Immature natural killer cell (primary cell): ENCODE measurements at regions not wholly inside any gene's neighbourhood (a gene's known extent, or its start where the extent isn't known, plus 50 kb on each side); places are given as distances from the start of the nearest gene placed in this dataset.

Experiments
- DNase-seq, 3 donors: peaks; one replicate each; pipeline ENCODE4 v3.0.0; 2022; ENCODE audit warnings: mixed read lengths in 1 of 3
- H3K27ac Mint-ChIP-seq, 6 donors: one replicate each; pipeline ENCODE4 v1.8.0; 2020; ENCODE audit warnings: mixed read lengths in 6 of 6, mild to moderate bottlenecking in 5 of 6, inconsistent platforms in 4 of 6, moderate library complexity in 3 of 6
- H3K27me3 Mint-ChIP-seq, 3 donors: one replicate each; pipeline ENCODE4 v1.8.0; 2020 to 2021; ENCODE audit warnings: low read depth in 3 of 3, mild to moderate bottlenecking in 3 of 3, mixed read lengths in 3 of 3, moderate library complexity in 3 of 3, inconsistent platforms in 1 of 3
- H3K36me3 Mint-ChIP-seq, 3 donors: one replicate each; pipeline ENCODE4 v1.8.0; 2020; ENCODE audit warnings: mixed read lengths in 3 of 3, inconsistent platforms in 2 of 3, mild to moderate bottlenecking in 2 of 3
- H3K4me1 Mint-ChIP-seq, 2 donors: one replicate each; pipeline ENCODE4 v1.8.0; 2020; ENCODE audit warnings: inconsistent platforms in 2 of 2, mild to moderate bottlenecking in 2 of 2, mixed read lengths in 2 of 2, moderate library complexity in 1 of 2
- H3K4me3 Mint-ChIP-seq, 5 donors: one replicate each; pipeline ENCODE4 v1.8.0; 2020; ENCODE audit warnings: mild to moderate bottlenecking in 5 of 5, mixed read lengths in 5 of 5, inconsistent platforms in 3 of 5, moderate library complexity in 3 of 5
- H3K9me3 Mint-ChIP-seq, 6 donors: one replicate each; pipeline ENCODE4 v1.8.0; 2020; ENCODE audit warnings: mild to moderate bottlenecking in 6 of 6, mixed read lengths in 6 of 6, inconsistent platforms in 4 of 6, moderate library complexity in 3 of 6

GRCh38 chr1:3981746-3982505 is 81.9 kb upstream of the C1orf174 start:
- no peak overlapping the region for H3K27ac Mint-ChIP-seq
- H3K4me3 Mint-ChIP-seq: no peak overlapping the region

GRCh38 chr1:3983181-3983580 is 83.1 kb upstream of the C1orf174 start:
- Mint-ChIP-seq H3K9me3 (no peaks in the 10 kb centered on the region), H3K27ac (no peak overlapping the region)
- DNase-seq: no peak

More at GRCh38 chr1:3981746-3982505, 81.9 kb upstream of the C1orf174 start:
- Mint-ChIP-seq H3K27me3 (peaks cover 0 to 5% (median 3%) of the 10 kb centered on the region in 3 donors), H3K9me3 (no peaks in the 10 kb centered on the region), H3K36me3 (no peaks in the 10 kb centered on the region), H3K4me1 (no peaks in the 10 kb centered on the region)
- no peak for DNase-seq

GRCh38 chr1:3984586-3984985 is 84.5 kb upstream of the C1orf174 start:
- Mint-ChIP-seq H3K27ac (no peak overlapping the region), H3K4me3 (no peak overlapping the region), H3K36me3 (no peaks in the 10 kb centered on the region)

More at GRCh38 chr1:3983181-3983580, 83.1 kb upstream of the C1orf174 start:
- Mint-ChIP-seq H3K4me1 (no peaks in the 10 kb centered on the region), H3K27me3 (peaks cover 0 to 3% (median 1%) of the 10 kb centered on the region in 3 donors), H3K4me3 (no peak overlapping the region), H3K36me3 (no peaks in the 10 kb centered on the region)

GRCh38 chr1:3986686-3987218 is 86.7 kb upstream of the C1orf174 start:
- H3K27me3 Mint-ChIP-seq: peaks cover 0 to 12% (median 1%) of the 10 kb centered on the region in 3 donors
- DNase-seq: no peak
- H3K27ac Mint-ChIP-seq: no peak overlapping the region
- no peaks in the 10 kb centered on the region for H3K9me3 Mint-ChIP-seq
- H3K36me3 Mint-ChIP-seq: no peaks in the 10 kb centered on the region
- H3K4me3 Mint-ChIP-seq: no peak overlapping the region
- H3K4me1 Mint-ChIP-seq: no peaks in the 10 kb centered on the region

More at GRCh38 chr1:3984586-3984985, 84.5 kb upstream of the C1orf174 start:
- no peaks in the 10 kb centered on the region for H3K4me1 Mint-ChIP-seq
- peaks cover 0 to 5% (median 1%) of the 10 kb centered on the region in 3 donors for H3K27me3 Mint-ChIP-seq
- H3K9me3 Mint-ChIP-seq: no peaks in the 10 kb centered on the region
- no peak for DNase-seq

GRCh38 chr1:3987669-3988235 is 87.7 kb upstream of the C1orf174 start:
- Mint-ChIP-seq H3K9me3 (no peaks in the 10 kb centered on the region), H3K4me3 (no peak overlapping the region), H3K27me3 (peaks cover 0 to 15% (median 3%) of the 10 kb centered on the region in 3 donors), H3K27ac (no peak overlapping the region), H3K36me3 (no peaks in the 10 kb centered on the region), H3K4me1 (no peaks in the 10 kb centered on the region)
- no peak for DNase-seq

GRCh38 chr1:3988431-3988830 is 88.4 kb upstream of the C1orf174 start:
- H3K36me3 Mint-ChIP-seq: no peaks in the 10 kb centered on the region
- no peak for DNase-seq
- H3K4me1 Mint-ChIP-seq: no peaks in the 10 kb centered on the region
- H3K27me3 Mint-ChIP-seq: peaks cover 0 to 15% (median 2%) of the 10 kb centered on the region in 3 donors
- H3K27ac Mint-ChIP-seq: no peak overlapping the region
- H3K4me3 Mint-ChIP-seq: no peak overlapping the region
- no peaks in the 10 kb centered on the region for H3K9me3 Mint-ChIP-seq

- Mint-ChIP-seq H3K9me3 (no peaks in the 10 kb centered on the region), H3K4me3 (no peak overlapping the region), H3K27ac (no peak overlapping the region), H3K36me3 (no peaks in the 10 kb centered on the region), H3K4me1 (no peaks in the 10 kb centered on the region), H3K27me3 (peaks cover 0 to 15% (median 4%) of the 10 kb centered on the region in 3 donors)
- DNase-seq: no peak
Measured at GRCh38 chr1:3989465-3989864, 89.4 kb upstream of the C1orf174 start.

- no peak overlapping the region for H3K27ac Mint-ChIP-seq
- no peaks in the 10 kb centered on the region for H3K9me3 Mint-ChIP-seq
- no peak for DNase-seq
- peaks cover 0 to 16% (median 4%) of the 10 kb centered on the region in 3 donors for H3K27me3 Mint-ChIP-seq
- H3K36me3 Mint-ChIP-seq: no peaks in the 10 kb centered on the region
- no peak overlapping the region for H3K4me3 Mint-ChIP-seq
- H3K4me1 Mint-ChIP-seq: no peaks in the 10 kb centered on the region
Measured at GRCh38 chr1:3992103-3992556, 92.1 kb upstream of the C1orf174 start.

- Mint-ChIP-seq H3K9me3 (no peaks in the 10 kb centered on the region), H3K36me3 (no peaks in the 10 kb centered on the region), H3K4me1 (no peaks in the 10 kb centered on the region), H3K4me3 (no peak overlapping the region), H3K27ac (no peak overlapping the region), H3K27me3 (peaks cover 0 to 19% (median 4%) of the 10 kb centered on the region in 3 donors)
- no peak for DNase-seq
Measured at GRCh38 chr1:3992746-3993145, 92.7 kb upstream of the C1orf174 start.

GRCh38 chr1:3993619-3994375 is 93.7 kb upstream of the C1orf174 start:
- H3K27ac Mint-ChIP-seq: no peak overlapping the region
- no peaks in the 10 kb centered on the region for H3K4me1 Mint-ChIP-seq
- no peak for DNase-seq
- no peak overlapping the region for H3K4me3 Mint-ChIP-seq
- no peaks in the 10 kb centered on the region for H3K9me3 Mint-ChIP-seq
- peaks cover 0 to 19% (median 4%) of the 10 kb centered on the region in 3 donors for H3K27me3 Mint-ChIP-seq
- H3K36me3 Mint-ChIP-seq: no peaks in the 10 kb centered on the region

- Mint-ChIP-seq H3K9me3 (no peaks in the 10 kb centered on the region), H3K4me1 (no peaks in the 10 kb centered on the region), H3K36me3 (no peaks in the 10 kb centered on the region), H3K27ac (no peak overlapping the region), H3K4me3 (no peak overlapping the region), H3K27me3 (peaks cover 0 to 11% (median 4%) of the 10 kb centered on the region in 3 donors)
- DNase-seq: no peak
Measured at GRCh38 chr1:3995141-3995780, 95.2 kb upstream of the C1orf174 start.

GRCh38 chr1:3996846-3997705 is 97.0 kb upstream of the C1orf174 start:
- Mint-ChIP-seq H3K36me3 (no peaks in the 10 kb centered on the region), H3K4me1 (no peaks in the 10 kb centered on the region), H3K9me3 (no peaks in the 10 kb centered on the region), H3K27ac (no peak overlapping the region), H3K27me3 (peaks cover 0 to 9% (median 4%) of the 10 kb centered on the region in 3 donors), H3K4me3 (no peak overlapping the region)
- DNase-seq: no peak

- no peaks in the 10 kb centered on the region for H3K9me3 Mint-ChIP-seq
- H3K27me3 Mint-ChIP-seq: peaks cover 0 to 7% (median 2%) of the 10 kb centered on the region in 3 donors
- no peaks in the 10 kb centered on the region for H3K36me3 Mint-ChIP-seq
- no peak overlapping the region for H3K27ac Mint-ChIP-seq
- DNase-seq: no peak
- no peak overlapping the region for H3K4me3 Mint-ChIP-seq
- no peaks in the 10 kb centered on the region for H3K4me1 Mint-ChIP-seq
Measured at GRCh38 chr1:3998086-3998485, 98.0 kb upstream of the C1orf174 start.
